A673 (cell line): ENCODE measurements at regions not wholly inside any gene's neighbourhood (a gene's known extent, or its start where the extent isn't known, plus 50 kb on each side); places are given as distances from the start of the nearest gene placed in this dataset.

Experiments used
- BruUV-seq: library from RNA; stranded (reverse); fragments of 400-500 nt; replicated peaks from 2 replicates; lab custom pipeline; 2021; lab: Mats Ljungman, UMichigan
- CTCF ChIA-PET: fragments of 300-600 bp; sonication (Branson Sonifier 250); formaldehyde crosslinking; loops from one replicate; lab custom pipeline; 2022; ENCODE audit warnings: antibody characterized with exemption; lab: Charles Lee
- POLR2A ChIA-PET: fragments of 300-600 bp; sonication (Branson Sonifier 250); formaldehyde crosslinking; loops from one replicate; lab custom pipeline; 2022; ENCODE audit warnings: antibody characterized with exemption; ENCODE audit not compliant: low non-redundant PET; lab: Charles Lee
- DNase-seq: peaks from one replicate; pipeline ENCODE4 v3.0.0-alpha.2; 2015; ENCODE audit warnings: low spot score
- H3K27ac ChIP-seq: fragments of 200-600 bp; sonication (generic); 2 replicates; pipeline ENCODE4 v1.5.1; 2016; ENCODE audit warnings: mixed run types, low read depth, mild to moderate bottlenecking, mixed read lengths, antibody characterized with exemption, low read length; ENCODE audit not compliant: poor library complexity, severe bottlenecking
- H3K27me3 ChIP-seq: fragments of 200-600 bp; sonication (generic); replicated peaks from 2 replicates; pipeline ENCODE4 v1.6.1; 2017; ENCODE audit warnings: mixed run types, low read depth, mild to moderate bottlenecking, mixed read lengths, antibody characterized with exemption, low read length; ENCODE audit not compliant: insufficient read depth, poor library complexity
- H3K36me3 ChIP-seq: fragments of 200-600 bp; sonication (generic); 2 replicates; pipeline ENCODE4 v1.6.1; 2016; ENCODE audit warnings: mixed run types, mild to moderate bottlenecking, mixed read lengths, antibody characterized with exemption, low read length; ENCODE audit not compliant: insufficient read depth, poor library complexity, severe bottlenecking
- H3K4me1 ChIP-seq: fragments of 200-600 bp; sonication (generic); 2 replicates; pipeline ENCODE4 v1.6.1; 2017; ENCODE audit warnings: mixed run types, mild to moderate bottlenecking, mixed read lengths, antibody characterized with exemption, low read length; ENCODE audit not compliant: insufficient read depth, poor library complexity, severe bottlenecking
- H3K4me3 ChIP-seq: fragments of 200-600 bp; sonication (generic); 2 replicates; pipeline ENCODE4 v1.5.1; 2016; ENCODE audit warnings: low read depth, mixed run types, mild to moderate bottlenecking, mixed read lengths, low read length; ENCODE audit not compliant: poor library complexity, severe bottlenecking
- H3K9me3 ChIP-seq: fragments of 200-600 bp; sonication (generic); 2 replicates; pipeline ENCODE4 v1.6.1; 2016; ENCODE audit warnings: mixed run types, low read depth, mild to moderate bottlenecking, mixed read lengths, antibody characterized with exemption, low read length; ENCODE audit not compliant: poor library complexity, severe bottlenecking
- EZH2 ChIP-seq: fragments of 200-600 bp; sonication (generic); IDR thresholded peaks from 2 replicates; pipeline ENCODE4 v1.6.1; 2017; ENCODE audit warnings: borderline replicate concordance, low read depth, mild to moderate bottlenecking, mixed read lengths, antibody characterized with exemption, low read length; ENCODE audit not compliant: poor library complexity, severe bottlenecking
- intact Hi-C: fragments of 100-400 bp; cut with micrococcal nuclease; formaldehyde crosslinking; loops from one replicate; pipeline ENCODE4 v1.10.0; 2022; ENCODE audit not compliant: unreplicated experiment
- TF ChIP-seq, protein P1 (sequence below): fragments of 300-800, 200-600 bp; sonication (generic); conservative IDR thresholded peaks from 2 replicates; pipeline ENCODE4 v1.5.1; 2017; ENCODE audit warnings: low read depth, mild to moderate bottlenecking, antibody characterized with exemption, low read length, moderate library complexity, mixed read lengths

DNA sequence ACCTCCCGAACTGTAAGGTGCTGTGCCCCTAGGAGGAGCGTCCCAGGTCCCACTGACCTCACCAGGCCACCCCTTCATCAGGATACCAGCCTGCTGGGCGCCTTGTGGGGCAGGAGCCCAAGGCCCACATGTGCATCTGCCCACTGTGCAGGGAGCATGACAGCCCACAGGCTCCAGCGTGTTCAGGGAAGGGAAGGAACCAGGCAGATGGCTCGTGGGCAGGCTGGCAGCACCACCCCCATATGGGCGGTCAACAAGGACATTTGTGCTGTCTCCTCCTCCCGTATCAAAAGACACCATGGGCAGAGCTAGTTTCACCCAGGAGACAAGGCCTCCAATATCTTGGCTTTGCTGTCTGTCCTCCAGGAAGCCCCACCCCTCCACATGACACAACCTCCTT, 85.5 kb upstream of the PPP1R26 start:
- no TSS peak for BruUV-seq
- Histone ChIP-seq H3K27me3 (no peaks in the 10 kb centered on the region), H3K27ac (no peak overlapping the region), H3K36me3 (no peaks in the 10 kb centered on the region), H3K9me3 (peaks cover 13% of the 10 kb centered on the region), H3K4me1 (no peaks in the 10 kb centered on the region), H3K4me3 (no peak overlapping the region)
- intact Hi-C loops = no loop called here
- DNase-seq = no peak
- CTCF ChIA-PET = no interaction called here
- TF ChIP-seq, protein P1, sequence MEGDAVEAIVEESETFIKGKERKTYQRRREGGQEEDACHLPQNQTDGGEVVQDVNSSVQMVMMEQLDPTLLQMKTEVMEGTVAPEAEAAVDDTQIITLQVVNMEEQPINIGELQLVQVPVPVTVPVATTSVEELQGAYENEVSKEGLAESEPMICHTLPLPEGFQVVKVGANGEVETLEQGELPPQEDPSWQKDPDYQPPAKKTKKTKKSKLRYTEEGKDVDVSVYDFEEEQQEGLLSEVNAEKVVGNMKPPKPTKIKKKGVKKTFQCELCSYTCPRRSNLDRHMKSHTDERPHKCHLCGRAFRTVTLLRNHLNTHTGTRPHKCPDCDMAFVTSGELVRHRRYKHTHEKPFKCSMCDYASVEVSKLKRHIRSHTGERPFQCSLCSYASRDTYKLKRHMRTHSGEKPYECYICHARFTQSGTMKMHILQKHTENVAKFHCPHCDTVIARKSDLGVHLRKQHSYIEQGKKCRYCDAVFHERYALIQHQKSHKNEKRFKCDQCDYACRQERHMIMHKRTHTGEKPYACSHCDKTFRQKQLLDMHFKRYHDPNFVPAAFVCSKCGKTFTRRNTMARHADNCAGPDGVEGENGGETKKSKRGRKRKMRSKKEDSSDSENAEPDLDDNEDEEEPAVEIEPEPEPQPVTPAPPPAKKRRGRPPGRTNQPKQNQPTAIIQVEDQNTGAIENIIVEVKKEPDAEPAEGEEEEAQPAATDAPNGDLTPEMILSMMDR = no peak
- no peak for TF ChIP-seq EZH2
- POLR2A ChIA-PET = no interaction called here

DNA sequence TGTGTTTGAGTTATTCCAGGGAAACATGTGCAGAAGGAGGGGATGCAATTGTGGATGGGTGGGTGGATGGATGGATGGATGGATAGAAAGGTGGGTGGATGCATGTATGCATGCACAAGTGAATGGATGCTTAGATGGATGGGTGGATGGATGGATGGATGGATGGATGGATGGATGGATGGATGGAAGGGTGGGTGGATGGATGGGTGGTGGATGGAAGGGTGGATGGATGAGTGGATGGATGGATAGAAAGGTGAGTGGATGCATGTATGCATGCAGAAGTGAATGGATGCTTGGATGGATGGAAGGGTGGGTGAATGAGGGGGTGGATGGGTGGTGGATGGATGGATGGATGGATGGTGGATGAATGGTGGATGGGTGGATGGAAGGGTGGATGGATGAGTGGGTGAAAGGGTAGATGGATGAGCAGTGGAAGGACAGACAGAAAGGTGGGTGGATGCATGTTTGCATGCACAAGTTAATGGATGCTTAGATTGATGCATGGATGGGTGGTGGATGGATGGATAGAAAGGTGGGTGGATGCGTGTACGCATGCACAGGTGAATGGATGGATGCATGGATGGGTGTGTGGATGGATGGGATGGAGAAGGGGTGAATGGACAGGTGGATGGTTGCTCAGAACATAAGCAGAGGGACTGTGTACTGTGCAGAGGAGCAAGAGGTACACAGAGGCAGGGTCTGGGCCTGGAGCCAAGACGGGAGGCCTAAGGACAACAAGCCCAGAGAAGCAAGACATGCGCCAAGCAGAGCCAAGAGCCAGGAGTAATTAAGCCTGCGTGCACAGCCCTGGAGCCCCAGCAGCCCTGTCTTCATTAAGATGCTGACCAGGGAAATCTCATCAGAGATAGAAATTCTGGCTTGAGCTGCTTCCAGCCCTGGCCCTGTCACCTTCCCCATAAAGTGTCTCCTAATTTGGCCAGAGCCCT, 84.6 kb upstream of the PPP1R26 start:
- ChIA-PET POLR2A (no interaction called here), CTCF (no interaction called here)
- H3K27ac ChIP-seq = no peak overlapping the region
- H3K9me3 ChIP-seq = peaks cover 13% of the 10 kb centered on the region
- H3K4me3 ChIP-seq = no peak overlapping the region
- H3K36me3 ChIP-seq = no peaks in the 10 kb centered on the region
- no peak for TF ChIP-seq EZH2
- TF ChIP-seq, protein P1 = no peak
- no peak for DNase-seq
- H3K4me1 ChIP-seq = no peaks in the 10 kb centered on the region
- no peaks in the 10 kb centered on the region for H3K27me3 ChIP-seq
- no TSS peak for BruUV-seq
- intact Hi-C loops = no loop called here

GRCh38 chr9:135397142-135397541, 82.4 kb upstream of the PPP1R26 start:
- no peaks in the 10 kb centered on the region for H3K27me3 ChIP-seq
- POLR2A ChIA-PET = no interaction called here
- no peak for DNase-seq
- no peaks in the 10 kb centered on the region for H3K36me3 ChIP-seq
- TF ChIP-seq EZH2 = no peak
- TF ChIP-seq, protein P1 = no peak
- intact Hi-C loops = no loop called here
- peaks cover 13% of the 10 kb centered on the region for H3K9me3 ChIP-seq
- H3K4me1 ChIP-seq = no peaks in the 10 kb centered on the region
- H3K4me3 ChIP-seq = no peak overlapping the region
- H3K27ac ChIP-seq = no peak overlapping the region
- BruUV-seq = no TSS peak
- CTCF ChIA-PET = no interaction called here
